Esophagus squamous epithelium (tissue), 5 donors: ENCODE measurements at regions not wholly inside any gene's neighbourhood (a gene's known extent, or its start where the extent isn't known, plus 50 kb on each side); places are given as distances from the start of the nearest gene placed in this dataset.

Source experiments
- DNase-seq: peaks from one replicate; lab custom pipeline; 2025; lab: John Stamatoyannopoulos, UW
- H3K27ac ChIP-seq, 4 donors: fragments of 200-600 bp; sonication (generic); one replicate each; pipeline ENCODE4 v1.5.1; 2016 to 2019; ENCODE audit warnings: mild to moderate bottlenecking in 1 of 4
- H3K27me3 ChIP-seq, 4 donors: fragments of 200-600 bp; sonication (generic); 1 replicate in 3 of 4; 2 replicates in 1 of 4; pipeline versions ENCODE4 v1.5.1 to v1.6.0; 2017 to 2021; ENCODE audit warnings: antibody characterized with exemption in 1 of 4
- H3K36me3 ChIP-seq, 3 donors: fragments of 200-600 bp; sonication (generic); one replicate each; pipeline ENCODE4 v1.5.1; 2016 to 2019
- H3K4me1 ChIP-seq, 3 donors: fragments of 200-600 bp; sonication (generic); one replicate each; pipeline ENCODE4 v1.5.1; 2017 to 2019
- H3K4me3 ChIP-seq, 4 donors: fragments of 200-600 bp; sonication (generic); 1 replicate in 3 of 4; 2 replicates in 1 of 4; pipeline ENCODE4 v1.5.1; 2016 to 2019; ENCODE audit warnings: mild to moderate bottlenecking in 2 of 4, moderate library complexity in 1 of 4
- H3K9me3 ChIP-seq, 3 donors: fragments of 200-600 bp; sonication (generic); one replicate each; pipeline ENCODE4 v1.5.1; 2016 to 2019
- POLR2A ChIP-seq, 4 donors: fragments of 450-650 bp; IDR thresholded peaks; one replicate each; pipeline ENCODE4 v1.6.1; 2017; ENCODE audit warnings: antibody characterized with exemption in 4 of 4, mild to moderate bottlenecking in 4 of 4, moderate library complexity in 3 of 4
- WGBS, 2 donors: methylation state at CpG; one replicate each; pipeline ENCODE4 v1.1.5; 2018; 5-methylcytosine and 5-hydroxymethylcytosine counted together
- intact Hi-C: fragments of 100-400 bp; cut with DNase I; formaldehyde crosslinking; loops from one replicate; pipeline ENCODE4 v1.15.0; 2022
- TF ChIP-seq, protein P1 (sequence below), 6 experiments: fragments of 450-650 bp in 4 of 6; fragments of 200-600 bp in 2 of 6; sonication (generic) in 2 of 6; IDR thresholded peaks; one replicate each; pipeline ENCODE4 v1.5.1; 2016 to 2019; ENCODE audit warnings: antibody characterized with exemption in 6 of 6, mild to moderate bottlenecking in 4 of 6, moderate library complexity in 4 of 6
- donor health status: DM: yes; HTN: yes; CAD: no.

DNA sequence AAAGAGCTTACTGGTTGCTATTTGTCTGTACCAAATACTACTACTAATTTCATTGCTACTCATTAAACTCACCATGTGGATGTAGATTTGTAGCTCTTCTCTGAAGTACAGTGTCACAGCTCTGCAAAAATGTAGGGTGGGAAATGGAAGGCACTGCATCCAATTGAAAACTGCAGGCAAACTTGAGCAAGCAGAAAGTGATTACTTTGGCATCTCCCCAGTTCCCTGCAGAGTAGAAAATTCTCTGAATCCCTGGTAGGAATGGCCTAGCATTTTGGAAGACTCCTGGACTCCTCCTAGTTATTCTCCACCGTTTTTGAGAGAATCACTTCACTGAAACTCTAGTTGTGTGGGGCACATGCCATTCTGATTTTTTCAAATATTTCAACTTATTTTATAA is 239.1 kb downstream of the DIO2 start:
- no peak for TF ChIP-seq POLR2A (IDR thresholded peaks at IDR 0.05)
- TF ChIP-seq, protein P1, sequence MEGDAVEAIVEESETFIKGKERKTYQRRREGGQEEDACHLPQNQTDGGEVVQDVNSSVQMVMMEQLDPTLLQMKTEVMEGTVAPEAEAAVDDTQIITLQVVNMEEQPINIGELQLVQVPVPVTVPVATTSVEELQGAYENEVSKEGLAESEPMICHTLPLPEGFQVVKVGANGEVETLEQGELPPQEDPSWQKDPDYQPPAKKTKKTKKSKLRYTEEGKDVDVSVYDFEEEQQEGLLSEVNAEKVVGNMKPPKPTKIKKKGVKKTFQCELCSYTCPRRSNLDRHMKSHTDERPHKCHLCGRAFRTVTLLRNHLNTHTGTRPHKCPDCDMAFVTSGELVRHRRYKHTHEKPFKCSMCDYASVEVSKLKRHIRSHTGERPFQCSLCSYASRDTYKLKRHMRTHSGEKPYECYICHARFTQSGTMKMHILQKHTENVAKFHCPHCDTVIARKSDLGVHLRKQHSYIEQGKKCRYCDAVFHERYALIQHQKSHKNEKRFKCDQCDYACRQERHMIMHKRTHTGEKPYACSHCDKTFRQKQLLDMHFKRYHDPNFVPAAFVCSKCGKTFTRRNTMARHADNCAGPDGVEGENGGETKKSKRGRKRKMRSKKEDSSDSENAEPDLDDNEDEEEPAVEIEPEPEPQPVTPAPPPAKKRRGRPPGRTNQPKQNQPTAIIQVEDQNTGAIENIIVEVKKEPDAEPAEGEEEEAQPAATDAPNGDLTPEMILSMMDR (IDR thresholded peaks at IDR 0.05) = no peak

DNA sequence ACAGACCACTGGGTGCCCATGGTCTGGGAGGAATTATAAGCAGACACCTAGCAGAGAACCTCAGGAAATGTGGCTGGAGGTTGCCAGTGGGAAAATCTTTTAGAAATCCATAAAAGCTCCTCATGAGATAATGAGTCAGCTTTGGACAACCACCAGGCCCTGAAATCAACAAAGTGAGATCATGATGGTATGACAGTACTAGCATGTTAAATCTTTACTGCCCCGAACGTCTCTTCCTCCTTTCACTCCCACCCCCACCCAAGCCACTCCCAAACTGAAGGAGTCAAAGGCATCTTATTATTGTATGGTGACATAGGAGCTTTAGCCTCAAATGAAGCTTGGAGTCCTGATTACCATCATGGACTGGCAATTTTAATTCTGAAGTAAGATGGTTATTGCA is 240.0 kb downstream of the DIO2 start:
- Histone ChIP-seq H3K27me3 (no peaks in the 10 kb centered on the region), H3K27ac (no peak overlapping the region), H3K4me3 (no peak overlapping the region), H3K4me1 (no peaks in the 10 kb centered on the region), H3K36me3 (no peaks in the 10 kb centered on the region), H3K9me3 (no peaks in the 10 kb centered on the region)
- intact Hi-C loops = no loop called here
- WGBS, 2 donors = 26 to 44% methylated on average over 2 of the region's 2 CpGs
- DNase-seq = no peak
- TF ChIP-seq, protein P1 (IDR thresholded peaks at IDR 0.05) = no peak
- no peak for TF ChIP-seq POLR2A (IDR thresholded peaks at IDR 0.05)

More for the DNA sequence above, 239.1 kb downstream of the DIO2 start:
- Histone ChIP-seq H3K27me3 (no peaks in the 10 kb centered on the region), H3K36me3 (no peaks in the 10 kb centered on the region), H3K9me3 (no peaks in the 10 kb centered on the region), H3K27ac (no peak overlapping the region), H3K4me3 (no peak overlapping the region), H3K4me1 (no peaks in the 10 kb centered on the region)
- 7 to 46% methylated on average over 1 of the region's 1 CpG for WGBS, 2 donors
- intact Hi-C loops = no loop called here
- DNase-seq = no peak

DNA sequence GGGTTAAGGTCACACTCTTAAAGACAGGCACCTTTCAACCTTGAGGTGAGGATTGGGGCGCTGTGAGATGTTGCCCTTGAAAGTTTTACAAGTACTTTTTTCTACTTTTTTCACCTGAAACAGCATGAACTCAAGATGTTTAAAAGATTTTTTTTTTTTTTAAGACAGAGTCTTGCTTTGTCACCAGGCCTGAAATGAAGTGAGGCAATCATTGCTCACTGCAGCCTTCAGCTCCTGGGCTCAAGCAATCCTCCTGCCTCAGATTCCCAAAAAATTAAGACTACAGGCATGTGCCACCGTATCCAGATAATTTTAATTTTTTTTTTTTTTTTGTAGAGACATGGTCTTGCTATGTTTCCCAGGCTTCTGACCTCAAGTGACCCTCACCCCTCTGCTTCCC is 243.9 kb downstream of the DIO2 start:
- no peak for DNase-seq
- no peak overlapping the region for H3K4me3 ChIP-seq
- H3K9me3 ChIP-seq = no peaks in the 10 kb centered on the region
- no peaks in the 10 kb centered on the region for H3K36me3 ChIP-seq
- H3K27ac ChIP-seq = no peak overlapping the region
- intact Hi-C loops = no loop called here
- H3K4me1 ChIP-seq = no peaks in the 10 kb centered on the region
- H3K27me3 ChIP-seq = no peaks in the 10 kb centered on the region
- WGBS, 2 donors = 33 to 40% methylated on average over 2 of the region's 2 CpGs
- no peak for TF ChIP-seq POLR2A (IDR thresholded peaks at IDR 0.05)
- TF ChIP-seq, protein P1 (IDR thresholded peaks at IDR 0.05) = no peak

DNA sequence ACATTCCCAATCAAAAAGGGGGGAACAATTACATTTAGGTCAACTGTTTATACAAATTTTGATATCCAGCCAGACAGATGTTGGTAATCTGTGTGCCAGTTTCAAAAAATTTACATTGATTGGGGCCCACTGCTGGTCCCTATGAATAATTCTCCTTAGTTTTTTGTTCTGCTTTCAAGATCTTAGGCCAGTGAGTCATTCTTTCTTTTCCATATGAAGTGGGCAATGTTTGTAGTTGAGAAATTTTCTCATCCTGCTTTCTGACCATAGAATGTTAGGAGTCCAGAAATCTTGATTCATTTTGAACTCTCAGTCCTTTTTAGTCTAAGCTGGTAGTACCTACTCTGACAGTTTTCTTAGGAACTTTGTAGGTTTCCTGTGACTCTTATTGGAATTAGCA is 244.3 kb downstream of the DIO2 start:
- Histone ChIP-seq H3K4me3 (no peak overlapping the region), H3K27ac (no peak overlapping the region), H3K4me1 (no peaks in the 10 kb centered on the region), H3K9me3 (no peaks in the 10 kb centered on the region), H3K36me3 (no peaks in the 10 kb centered on the region), H3K27me3 (no peaks in the 10 kb centered on the region)
- intact Hi-C loops = no loop called here
- DNase-seq = no peak
- TF ChIP-seq, protein P1 (IDR thresholded peaks at IDR 0.05) = no peak
- no peak for TF ChIP-seq POLR2A (IDR thresholded peaks at IDR 0.05)

DNA sequence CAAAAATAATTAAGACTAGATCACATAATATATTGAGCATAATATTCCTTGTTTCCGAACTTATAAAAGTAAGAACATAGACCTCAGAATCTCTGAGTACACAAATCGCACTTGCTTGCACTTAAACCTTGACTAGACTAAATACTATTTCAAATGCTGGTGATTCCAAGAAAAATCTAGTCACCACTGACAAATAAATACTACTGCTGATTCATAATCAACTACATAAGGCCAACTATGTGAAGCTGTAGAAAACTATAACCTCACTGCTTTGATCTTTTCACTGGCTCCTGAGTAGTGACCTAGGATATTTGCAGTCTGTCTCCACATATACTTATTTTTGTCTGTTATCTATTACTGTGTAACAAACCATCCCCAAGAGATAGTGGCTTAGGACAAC is 245.4 kb downstream of the DIO2 start:
- Histone ChIP-seq H3K4me3 (no peak overlapping the region), H3K36me3 (no peaks in the 10 kb centered on the region), H3K4me1 (no peaks in the 10 kb centered on the region), H3K27ac (no peak overlapping the region), H3K27me3 (no peaks in the 10 kb centered on the region), H3K9me3 (no peaks in the 10 kb centered on the region)
- intact Hi-C loops = no loop called here
- TF ChIP-seq POLR2A (IDR thresholded peaks at IDR 0.05) = no peak
- TF ChIP-seq, protein P1 (IDR thresholded peaks at IDR 0.05) = no peak
- WGBS, 2 donors = 82 to 83% methylated on average over 2 of the region's 2 CpGs
- no peak for DNase-seq
